ENCODE measurements at regions not wholly inside any gene's neighbourhood (a gene's known extent, or its start where the extent isn't known, plus 50 kb on each side); places are given as distances from the start of the nearest gene placed in this dataset.

GRCh38 chr6:91433660-91434534, 847.0 kb upstream of the MAP3K7 start:
- no peak for DNase-seq

GRCh38 chr6:91428953-91429560, 842.2 kb upstream of the MAP3K7 start:
- DNase-seq = no peak

GRCh38 chr6:91428296-91428695, 841.4 kb upstream of the MAP3K7 start:
- DNase-seq = no peak

- no peak for DNase-seq
Measured at GRCh38 chr6:91420243-91420642, 833.4 kb upstream of the MAP3K7 start.

- DNase-seq = no peak
Measured at GRCh38 chr6:91415031-91415605, 828.2 kb upstream of the MAP3K7 start.

- DNase-seq = no peak
Measured at GRCh38 chr6:91412532-91412931, 825.7 kb upstream of the MAP3K7 start.

GRCh38 chr6:91407706-91408105, 820.8 kb upstream of the MAP3K7 start:
- no peak for DNase-seq

- no peak for DNase-seq
Measured at GRCh38 chr6:91392951-91393350, 806.1 kb upstream of the MAP3K7 start.

- DNase-seq = no peak
Measured at GRCh38 chr6:91387290-91388059, 800.6 kb upstream of the MAP3K7 start.

- no peak for DNase-seq
Measured at GRCh38 chr6:91386204-91386603, 799.3 kb upstream of the MAP3K7 start.

- no peak for DNase-seq
Measured at GRCh38 chr6:91383207-91383606, 796.3 kb upstream of the MAP3K7 start.

- DNase-seq = no peak
Measured at GRCh38 chr6:91376686-91377085, 789.8 kb upstream of the MAP3K7 start.

GRCh38 chr6:91366781-91367180, 779.9 kb upstream of the MAP3K7 start:
- DNase-seq = no peak

GRCh38 chr6:91358986-91359385, 772.1 kb upstream of the MAP3K7 start:
- DNase-seq = no peak

- DNase-seq = no peak
Measured at GRCh38 chr6:91352878-91353277, 766.0 kb upstream of the MAP3K7 start.

GRCh38 chr6:91352321-91352720, 765.4 kb upstream of the MAP3K7 start:
- no peak for DNase-seq

GRCh38 chr6:91350146-91350908, 763.5 kb upstream of the MAP3K7 start:
- no peak for DNase-seq

GRCh38 chr6:91341473-91341872, 754.6 kb upstream of the MAP3K7 start:
- no peak for DNase-seq

- DNase-seq = no peak
Measured at GRCh38 chr6:91340896-91341395, 754.1 kb upstream of the MAP3K7 start.

GRCh38 chr6:91337967-91338366, 751.1 kb upstream of the MAP3K7 start:
- DNase-seq = no peak

- DNase-seq = no peak
Measured at GRCh38 chr6:91330896-91331295, 744.0 kb upstream of the MAP3K7 start.

- no peak for DNase-seq
Measured at GRCh38 chr6:91328241-91328640, 741.4 kb upstream of the MAP3K7 start.

Measured in activated CD4-positive, alpha-beta T cell treated with anti-CD3 and anti-CD28 coated beads, Interleukin-2, amount 50 U/mL, for 4 hours (primary cell).